Skin epidermis (tissue), 12 donors: ENCODE measurements at regions not wholly inside any gene's neighbourhood (a gene's known extent, or its start where the extent isn't known, plus 50 kb on each side); places are given as distances from the start of the nearest gene placed in this dataset.

Experiments
- H3K27ac ChIP-seq, 21 experiments: fragments of 200-600 bp; sonication (generic) in 11 of 21; one replicate each; pipeline ENCODE4 v1.5.0; 2020; ENCODE audit warnings: mild to moderate bottlenecking in 3 of 21, inconsistent platforms in 2 of 21, moderate library complexity in 2 of 21
- H3K4me3 ChIP-seq, 7 experiments: fragments of 200-600 bp; sonication (generic) in 2 of 7; one replicate each; pipeline ENCODE4 v1.5.0; 2020; ENCODE audit warnings: inconsistent platforms in 2 of 7, mild to moderate bottlenecking in 2 of 7, moderate library complexity in 1 of 7

DNA sequence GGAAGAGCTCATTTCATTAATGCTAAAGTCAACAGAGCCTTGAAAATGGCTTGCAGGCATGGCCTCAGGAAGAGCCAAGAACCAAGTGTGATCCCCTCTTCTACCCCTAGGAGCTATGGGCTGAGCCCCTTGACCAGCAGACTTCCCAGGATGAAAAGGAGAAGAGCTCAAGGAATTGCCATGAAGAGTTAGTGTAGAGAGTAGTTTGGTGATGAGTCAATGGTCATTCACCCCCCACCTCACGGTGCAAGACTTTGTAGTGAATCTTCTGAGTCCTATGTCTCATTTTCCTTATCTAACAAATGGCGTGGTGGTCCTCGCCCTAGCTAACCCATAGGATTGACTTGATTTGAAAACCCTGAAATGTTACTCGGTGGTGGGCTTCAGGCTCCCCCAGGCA lies 422.4 kb upstream of the CADM1 start:
- Histone ChIP-seq H3K27ac (no peak overlapping the region), H3K4me3 (no peak overlapping the region)

DNA sequence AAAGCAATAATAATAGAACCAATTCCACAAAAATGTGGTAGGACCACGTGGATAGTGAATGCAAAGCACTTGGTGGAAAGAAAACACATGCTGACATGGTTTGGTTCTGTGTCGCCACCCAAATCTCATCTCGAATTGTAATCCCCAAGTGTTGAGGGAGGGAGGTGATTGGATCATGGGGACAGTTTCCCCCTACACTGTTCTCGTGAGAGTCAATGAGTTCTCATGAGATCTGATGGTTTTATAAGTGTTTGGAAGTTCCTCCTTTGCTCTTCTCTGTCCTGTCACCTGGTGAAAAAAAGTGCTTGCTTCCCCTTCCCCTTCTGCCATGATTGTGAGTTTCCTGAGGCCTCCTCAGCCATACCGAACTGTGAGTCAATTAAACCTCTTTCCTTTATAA lies 421.9 kb upstream of the CADM1 start:
- Histone ChIP-seq H3K27ac (no peak overlapping the region), H3K4me3 (no peak overlapping the region)

DNA sequence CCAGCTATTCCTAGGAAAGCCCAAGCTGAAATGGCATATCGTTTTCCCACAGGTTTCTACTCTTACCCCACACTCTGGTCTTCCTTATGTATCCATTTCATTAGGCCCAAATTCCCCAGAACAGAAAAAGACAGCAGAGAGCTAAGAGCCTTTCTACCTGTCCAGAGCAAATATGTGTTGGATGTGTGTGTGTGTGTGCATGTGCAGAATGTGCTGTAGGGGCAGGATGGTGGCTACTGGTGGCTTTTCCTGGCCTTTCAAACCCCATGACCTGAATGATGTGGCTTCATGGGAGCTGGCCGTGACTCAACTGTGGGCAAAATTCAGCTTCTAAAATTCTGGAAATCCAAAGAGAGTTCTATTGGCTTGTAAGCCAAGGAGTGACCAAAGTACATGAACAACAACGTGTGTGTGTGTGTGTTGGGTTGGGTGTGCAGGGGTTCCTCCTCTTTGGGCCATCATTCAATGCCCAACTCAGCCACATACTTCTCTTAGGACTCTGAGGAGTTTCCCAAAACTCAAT lies 421.4 kb upstream of the CADM1 start:
- Histone ChIP-seq H3K4me3 (no peak overlapping the region), H3K27ac (no peak overlapping the region)

DNA sequence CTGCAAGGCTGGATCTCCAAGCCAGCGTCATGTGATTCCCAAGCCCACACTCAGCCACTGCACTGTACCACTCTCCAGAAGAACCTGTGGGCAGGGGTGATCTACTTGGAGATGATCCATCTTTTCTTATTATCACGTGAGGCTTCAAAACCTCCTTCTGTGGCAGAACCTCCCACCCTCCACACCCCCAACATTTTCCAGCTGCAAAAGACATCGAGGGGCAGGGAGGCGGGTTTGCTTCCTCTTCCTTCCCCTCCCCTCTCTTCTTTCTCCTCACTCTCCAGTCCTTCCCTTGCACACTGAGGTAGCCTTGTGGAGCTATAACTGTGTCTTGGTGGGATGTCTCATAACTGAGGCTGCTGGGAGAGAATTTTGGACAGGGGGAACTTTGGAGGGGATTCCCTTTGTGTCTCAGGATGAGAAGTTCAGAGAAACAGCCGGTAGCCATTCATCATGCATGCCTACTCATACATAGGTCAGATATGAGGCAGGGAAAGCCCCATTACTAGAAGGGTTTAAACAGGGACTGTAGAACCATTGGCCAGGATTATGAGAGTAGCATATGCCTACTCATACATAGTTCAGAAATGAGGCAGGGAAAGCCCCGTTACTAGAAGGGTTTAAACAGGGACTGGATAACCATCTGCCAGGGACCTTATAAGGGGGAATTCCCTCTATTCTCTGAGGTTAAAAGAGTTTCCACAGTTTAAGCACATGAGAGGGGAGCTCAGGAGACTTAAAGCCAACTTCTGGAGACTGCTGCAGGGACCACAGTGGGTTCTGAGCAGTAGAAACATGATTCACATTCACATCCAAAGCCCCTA lies 420.7 kb upstream of the CADM1 start:
- no peak overlapping the region for H3K4me3 ChIP-seq
- no peak overlapping the region for H3K27ac ChIP-seq

DNA sequence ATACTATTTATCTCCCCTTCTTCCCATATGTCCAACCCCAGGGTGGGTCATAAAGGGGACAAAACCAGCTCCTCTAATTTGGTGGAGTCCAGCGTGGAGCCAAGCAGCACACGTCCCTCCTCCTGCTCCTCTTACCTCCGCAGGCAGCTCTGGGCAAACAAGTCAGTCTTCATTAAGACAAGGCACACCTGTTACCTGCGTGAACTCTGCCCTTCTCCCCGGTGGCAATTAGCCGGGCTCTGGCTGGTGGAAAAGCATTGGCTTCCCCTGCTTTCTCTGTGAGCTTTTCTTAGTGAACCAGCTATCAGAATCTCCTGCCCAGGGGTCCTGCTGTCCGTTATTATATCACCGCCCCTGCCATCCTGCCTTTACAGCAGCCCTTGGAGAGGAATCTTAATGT lies 418.7 kb upstream of the CADM1 start:
- Histone ChIP-seq H3K27ac (no peak overlapping the region), H3K4me3 (no peak overlapping the region)

DNA sequence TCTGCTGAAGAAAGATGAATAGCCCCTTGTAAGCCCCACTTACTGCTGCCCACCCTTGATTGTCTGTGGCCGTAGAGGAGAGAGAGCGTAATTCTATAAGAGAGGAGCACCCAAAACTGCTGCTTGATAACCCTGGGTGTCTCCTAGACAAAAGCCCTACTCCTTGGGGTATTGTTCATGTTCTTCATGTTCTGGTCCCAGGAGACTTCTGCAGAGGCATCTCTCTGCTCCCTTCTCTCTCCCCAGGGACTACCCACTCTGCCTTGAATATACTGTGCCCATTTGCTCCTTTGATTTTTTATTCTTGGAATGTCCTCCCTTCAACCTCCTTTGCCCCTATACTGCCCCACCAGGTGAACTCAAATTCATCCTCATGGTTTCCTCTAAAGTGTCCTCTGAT lies 417.8 kb upstream of the CADM1 start:
- H3K4me3 ChIP-seq: no peak overlapping the region
- H3K27ac ChIP-seq: no peak overlapping the region

DNA sequence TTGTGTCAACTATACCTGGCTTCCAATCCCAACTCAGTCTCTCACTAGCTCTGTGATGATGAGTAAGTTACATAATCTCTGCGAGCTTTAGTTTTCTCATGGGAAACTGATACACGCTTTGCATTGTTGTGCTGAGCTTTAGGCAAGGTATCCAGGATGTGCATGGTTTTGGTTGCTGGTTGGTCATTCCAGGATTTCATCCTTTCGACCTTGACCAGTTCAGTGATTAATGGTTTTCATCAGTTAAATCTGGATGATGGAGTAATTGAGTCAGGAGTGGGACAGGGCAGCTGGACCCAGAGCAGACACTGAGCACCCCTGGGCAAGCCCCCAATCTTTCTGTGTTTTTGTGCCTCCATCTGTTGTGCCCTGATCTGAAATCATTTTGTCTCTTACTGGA lies 417.3 kb upstream of the CADM1 start:
- H3K4me3 ChIP-seq: no peak overlapping the region

DNA sequence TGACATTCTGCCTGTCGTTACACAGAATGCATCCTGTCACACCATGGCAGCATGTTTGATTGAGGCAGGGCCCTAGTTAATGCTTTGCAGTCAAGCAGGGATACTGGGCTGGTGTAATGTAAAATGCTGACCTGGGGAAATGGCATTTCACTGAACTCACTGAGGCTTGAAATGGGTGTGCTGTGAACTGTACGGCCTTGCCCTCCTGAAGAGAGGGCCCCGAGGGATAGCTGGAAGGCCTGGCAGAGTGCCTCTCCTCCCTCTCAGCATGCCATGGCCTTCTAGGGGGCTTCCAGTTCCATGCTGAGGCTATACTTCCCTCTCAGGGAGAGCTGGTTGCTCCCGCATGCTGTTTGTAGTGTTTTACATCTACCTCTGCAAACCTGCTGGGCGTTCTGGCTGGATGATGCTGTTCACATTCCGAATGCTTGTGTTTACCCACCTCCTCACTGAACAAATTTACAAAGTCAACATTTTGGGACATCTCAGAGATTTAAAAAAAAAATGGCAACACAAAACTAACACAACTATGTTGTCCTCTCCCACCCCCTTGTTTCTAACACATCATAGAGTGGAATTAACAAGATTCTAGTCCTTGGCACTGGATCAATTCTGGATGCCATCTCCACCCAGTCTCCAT lies 416.7 kb upstream of the CADM1 start:
- H3K27ac ChIP-seq: no peak overlapping the region
- H3K4me3 ChIP-seq: no peak overlapping the region

More for the DNA sequence above, 417.3 kb upstream of the CADM1 start:
- H3K27ac ChIP-seq: no peak overlapping the region

DNA sequence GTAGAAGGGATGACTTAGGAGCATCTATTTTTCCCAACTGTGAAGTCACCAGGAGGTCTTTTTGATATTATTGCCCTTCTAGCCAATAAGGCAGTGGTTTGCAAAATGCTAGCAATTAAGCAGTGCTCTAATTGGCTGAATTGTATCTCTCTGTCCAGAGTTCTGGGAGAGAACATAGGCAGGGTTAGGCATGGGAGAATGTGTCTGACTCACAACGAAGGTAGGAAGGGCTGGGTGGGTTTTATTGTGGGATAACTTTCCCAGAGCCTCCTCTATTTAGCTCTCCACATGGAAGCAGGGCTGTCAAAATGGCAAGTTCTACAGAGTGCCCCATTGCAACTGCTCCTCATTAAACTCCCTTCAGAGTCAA lies 415.9 kb upstream of the CADM1 start:
- Histone ChIP-seq H3K27ac (no peak overlapping the region), H3K4me3 (no peak overlapping the region)

DNA sequence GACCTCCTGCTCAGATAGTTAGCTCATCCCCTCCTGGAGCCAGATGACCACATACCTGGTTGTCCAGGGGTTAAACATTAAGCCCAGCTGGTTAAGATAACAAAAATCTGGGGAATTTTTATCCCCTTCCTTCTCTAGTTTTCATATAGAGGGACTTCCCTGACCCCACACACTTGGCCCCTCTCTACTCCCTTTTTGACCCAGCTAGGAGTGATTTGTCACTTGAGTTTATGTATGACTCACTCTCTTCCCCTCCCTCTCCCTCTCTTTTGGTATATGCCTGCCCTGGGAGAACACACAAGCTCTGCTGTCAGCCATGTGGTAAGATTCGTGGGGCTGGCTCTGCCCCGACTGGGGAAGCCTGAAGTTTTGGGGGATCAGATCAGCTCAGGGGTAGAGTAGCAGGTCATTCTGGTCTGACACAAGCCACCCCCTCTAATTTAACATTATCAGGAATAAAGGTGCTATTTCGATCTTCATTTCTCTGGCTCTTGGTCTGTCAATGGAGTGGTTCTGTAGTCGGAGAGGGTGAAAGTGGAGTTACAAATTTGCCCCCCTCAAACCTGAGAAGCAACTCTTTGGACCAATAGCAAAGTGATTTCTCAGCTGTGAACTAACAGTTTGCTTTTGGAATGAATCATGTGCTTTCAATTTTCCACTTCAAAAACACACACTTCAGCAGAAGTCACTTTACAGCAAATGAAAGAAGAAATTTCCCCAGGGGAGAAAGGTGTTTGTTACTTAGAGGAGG lies 415.3 kb upstream of the CADM1 start:
- Histone ChIP-seq H3K4me3 (no peak overlapping the region), H3K27ac (peak overlapping the region in 1 of 21 experiments; percentile 36)

DNA sequence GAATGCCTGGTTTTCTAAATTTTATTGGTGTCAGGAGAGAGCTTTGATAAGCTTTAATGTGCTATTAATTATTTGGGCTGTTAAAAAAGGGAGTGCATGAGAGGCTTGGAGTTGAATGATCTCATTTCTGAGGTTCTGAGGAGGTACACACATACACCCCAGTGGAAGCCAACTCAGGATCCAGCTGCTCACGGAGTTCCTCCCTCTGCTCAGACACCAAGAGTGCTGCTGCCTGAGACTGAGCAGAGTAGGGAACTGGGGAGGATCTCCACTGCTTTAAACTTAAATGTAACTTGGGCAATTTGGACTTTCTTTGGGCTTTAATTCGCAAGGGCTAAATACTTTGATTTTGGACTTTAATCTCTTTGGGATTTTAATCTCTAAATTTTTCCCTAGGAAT lies 414.4 kb upstream of the CADM1 start:
- no peak overlapping the region for H3K27ac ChIP-seq
- no peak overlapping the region for H3K4me3 ChIP-seq

DNA sequence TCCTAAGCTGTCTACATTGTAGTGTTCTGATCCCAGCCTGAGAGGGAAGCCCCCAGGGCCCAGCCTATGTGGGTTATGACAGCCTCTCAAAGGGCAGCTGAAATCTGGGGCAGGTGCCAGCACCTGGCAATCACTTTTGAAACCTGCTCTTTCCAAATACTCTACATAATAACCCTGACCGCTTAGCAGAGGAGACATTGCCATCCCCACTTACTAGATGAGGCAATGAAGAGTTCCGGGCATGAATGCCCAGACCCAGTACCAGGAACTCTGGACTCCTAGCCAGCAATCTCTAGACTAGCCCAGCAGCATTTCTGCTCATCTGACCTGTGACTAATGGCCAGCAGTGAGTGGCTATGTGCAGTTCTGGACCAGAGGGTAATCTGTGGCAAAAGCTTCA lies 412.4 kb upstream of the CADM1 start:
- no peak overlapping the region for H3K27ac ChIP-seq

DNA sequence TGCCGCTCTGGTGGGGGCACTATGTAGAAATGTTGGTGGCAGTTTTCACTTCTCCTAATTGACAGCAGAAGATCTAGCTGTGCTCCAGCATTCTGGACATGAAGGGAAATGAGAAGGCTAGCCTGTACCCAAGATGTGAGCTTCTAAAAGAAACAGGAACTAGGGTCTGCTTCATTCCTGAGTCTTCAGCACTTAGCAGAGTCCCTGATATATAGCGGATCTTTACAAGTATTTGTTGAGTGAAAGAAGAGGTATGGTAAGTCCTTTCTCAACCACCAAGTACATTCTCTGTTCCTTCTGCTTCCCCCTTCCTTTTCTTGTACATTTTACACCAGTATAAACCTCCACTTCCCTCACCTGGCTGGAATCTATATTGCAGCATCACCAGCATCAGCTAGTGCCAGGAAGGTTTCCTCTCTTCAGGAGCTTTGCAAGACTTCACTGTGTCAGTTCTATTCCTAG lies 408.3 kb upstream of the CADM1 start:
- no peak overlapping the region for H3K27ac ChIP-seq
- H3K4me3 ChIP-seq: no peak overlapping the region

More for the DNA sequence above, 412.4 kb upstream of the CADM1 start:
- no peak overlapping the region for H3K4me3 ChIP-seq

DNA sequence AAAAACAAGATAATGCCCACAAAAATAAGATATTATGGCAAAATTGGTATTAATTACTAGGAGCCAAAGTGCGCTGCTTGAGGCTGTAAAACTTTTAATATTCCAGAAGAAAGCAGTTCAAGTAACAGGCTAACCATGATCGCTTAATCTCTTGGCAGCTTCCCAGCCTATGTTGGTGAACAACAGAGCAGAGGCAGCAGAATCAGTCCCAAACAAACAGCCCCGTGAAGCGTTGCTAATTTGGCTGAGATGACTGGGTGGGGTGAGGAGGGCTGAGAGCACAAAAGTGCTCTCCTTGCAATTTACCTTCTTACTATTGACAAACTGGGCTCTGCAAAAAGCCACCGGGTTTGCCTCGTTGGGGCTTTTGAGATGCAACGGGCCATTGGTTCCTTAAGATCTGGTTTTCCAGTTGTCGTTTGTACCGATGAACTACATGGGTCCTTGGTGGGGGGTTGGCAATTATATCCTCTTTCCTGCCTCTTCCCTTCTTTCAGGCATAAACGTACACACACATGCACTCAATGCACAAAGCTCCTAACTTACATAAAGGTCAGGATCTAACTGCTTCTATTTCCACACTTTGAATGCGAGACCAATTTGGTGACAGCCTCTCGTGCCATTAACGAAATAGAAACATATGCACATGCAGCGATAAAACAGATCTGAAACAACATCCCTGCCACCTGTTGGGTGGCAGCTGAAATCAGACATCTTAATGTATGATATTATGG lies 407.6 kb upstream of the CADM1 start:
- Histone ChIP-seq H3K4me3 (no peak overlapping the region), H3K27ac (no peak overlapping the region)

DNA sequence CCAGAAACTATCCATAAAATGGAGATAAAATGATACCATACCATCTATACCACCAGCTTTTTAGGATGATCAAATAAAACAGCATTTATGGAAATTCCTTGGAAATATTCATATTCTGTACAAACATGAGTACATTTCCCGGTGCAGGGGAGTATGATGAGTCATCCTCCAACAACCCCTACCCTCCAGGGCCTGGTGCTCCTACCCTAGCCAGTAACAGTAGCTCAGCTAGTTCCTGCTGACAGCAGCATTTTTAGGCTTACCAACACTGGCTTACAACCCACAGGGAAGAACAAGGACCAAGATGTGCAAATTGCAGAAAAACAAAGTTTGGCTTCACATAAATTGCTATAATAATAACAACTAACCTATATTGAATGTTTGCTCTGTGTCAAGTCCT lies 406.2 kb upstream of the CADM1 start:
- Histone ChIP-seq H3K4me3 (no peak overlapping the region), H3K27ac (no peak overlapping the region)

DNA sequence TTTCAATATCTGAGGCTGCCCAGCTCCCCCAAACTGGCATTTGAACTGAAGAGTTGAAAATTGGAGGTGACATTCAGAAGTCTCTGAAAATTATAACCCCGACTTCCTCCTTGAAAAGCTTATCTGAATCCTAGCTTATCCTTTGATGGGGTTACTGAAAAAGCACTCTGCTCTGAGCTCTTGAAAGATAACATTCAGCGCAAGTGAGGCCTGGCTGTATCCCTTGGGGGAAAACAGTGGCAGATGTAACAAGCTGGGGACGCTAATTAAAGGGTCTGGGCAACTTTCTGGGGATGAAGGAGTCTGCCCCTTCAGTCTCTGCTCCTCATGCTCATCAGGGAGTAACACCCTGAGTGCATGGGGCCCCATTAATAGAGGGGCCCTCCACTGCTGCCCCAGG lies 402.0 kb upstream of the CADM1 start:
- H3K4me3 ChIP-seq: no peak overlapping the region
- H3K27ac ChIP-seq: no peak overlapping the region

DNA sequence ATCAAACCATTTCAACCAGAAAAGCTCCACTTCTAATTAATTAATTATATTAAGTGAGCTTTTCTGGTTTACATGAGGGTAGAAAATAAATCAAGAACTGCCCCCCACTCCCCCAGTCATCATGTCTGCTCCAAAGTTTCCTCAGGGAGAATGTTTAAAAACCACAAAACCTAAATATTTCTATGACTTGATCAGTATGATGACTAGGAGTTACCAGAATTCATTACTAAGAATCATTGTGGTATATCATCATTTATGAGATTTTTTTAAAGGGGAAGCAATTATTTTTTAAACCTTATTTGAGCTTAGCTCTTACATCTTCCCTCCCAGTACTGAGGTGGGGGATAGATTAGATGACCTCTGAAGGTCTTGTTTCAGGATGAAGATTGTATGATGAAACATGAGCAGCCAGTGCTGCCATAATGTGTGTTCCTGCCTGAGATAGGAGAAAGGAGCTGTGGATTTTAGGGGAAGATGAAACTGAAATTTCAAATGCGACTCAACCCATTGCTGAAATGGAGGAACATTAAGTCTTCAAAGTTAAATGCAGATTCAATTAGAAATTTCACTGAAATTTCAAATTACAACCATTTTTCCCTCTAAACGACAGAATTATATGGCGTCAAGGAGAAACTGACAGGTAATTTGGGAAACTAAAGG lies 401.3 kb upstream of the CADM1 start:
- H3K4me3 ChIP-seq: no peak overlapping the region

DNA sequence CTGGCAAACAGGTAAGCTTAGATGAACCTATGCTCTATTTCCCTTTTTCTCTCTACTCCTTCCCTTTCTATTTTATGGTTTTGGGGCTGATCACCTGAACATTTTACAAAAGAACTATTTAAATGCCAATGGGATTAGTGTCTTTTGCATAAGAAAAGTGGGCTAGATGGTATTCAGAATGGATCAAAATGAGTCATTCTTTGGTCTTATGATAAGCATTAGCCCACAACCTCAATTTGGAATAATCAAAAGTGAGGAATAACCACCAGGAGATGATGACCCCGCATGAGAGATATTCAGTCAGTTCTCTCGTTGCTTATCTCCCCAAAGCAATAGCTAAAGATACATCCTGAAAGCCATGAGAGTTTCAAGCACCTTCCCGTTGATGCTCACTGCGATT lies 399.0 kb upstream of the CADM1 start:
- no peak overlapping the region for H3K27ac ChIP-seq
- no peak overlapping the region for H3K4me3 ChIP-seq

More for the DNA sequence above, 401.3 kb upstream of the CADM1 start:
- H3K27ac ChIP-seq: no peak overlapping the region

DNA sequence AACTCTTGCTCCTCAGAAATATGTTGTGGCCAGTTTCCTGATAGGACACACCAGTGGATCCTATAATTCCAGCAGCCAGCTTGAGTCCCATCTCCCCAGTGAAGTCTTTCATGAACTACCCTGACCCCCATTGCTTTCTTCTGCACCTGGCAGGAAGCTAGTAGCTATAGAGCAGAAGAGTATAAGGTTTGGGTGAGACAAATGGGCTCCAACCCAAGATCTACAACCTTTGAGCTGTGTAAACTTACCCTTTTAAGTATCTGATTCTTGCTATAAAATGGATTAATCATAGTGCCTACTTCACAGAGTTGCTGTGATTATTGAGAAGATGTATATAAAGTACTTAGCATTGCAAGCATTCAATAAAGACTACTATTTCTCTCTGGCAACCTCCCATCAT lies 396.9 kb upstream of the CADM1 start:
- H3K4me3 ChIP-seq: no peak overlapping the region

More for the DNA sequence above, 396.9 kb upstream of the CADM1 start:
- H3K27ac ChIP-seq: no peak overlapping the region
